NCI-H2196 treated with DMSO at 0.1 percent for 48 hours (cell line): ENCODE measurements at regions not wholly inside any gene's neighbourhood (a gene's known extent, or its start where the extent isn't known, plus 50 kb on each side); places are given as distances from the start of the nearest gene placed in this dataset.

ENCODE experiments used
- DNase-seq: peaks from one replicate; lab custom pipeline; 2025; ENCODE audit not compliant: unreplicated experiment; lab: John Stamatoyannopoulos, UW

GRCh38 chr12:32949815-32950214, 53.2 kb upstream of the PKP2 start:
- no peak for DNase-seq

- DNase-seq: peak; percentile 13
These were observed 50.9 kb upstream of the PKP2 start for GRCh38 chr12:32947206-32948067.

GRCh38 chr12:32946504-32947131, 50.0 kb upstream of the PKP2 start:
- no peak for DNase-seq
